ENCODE measurements at regions not wholly inside any gene's neighbourhood (a gene's known extent, or its start where the extent isn't known, plus 50 kb on each side); places are given as distances from the start of the nearest gene placed in this dataset.

- TF ChIP-seq EZH2 (IDR thresholded peaks at IDR 0.05; ENCODE audit: borderline replicate concordance, low read length): no peak
- no peak for TF ChIP-seq CTCF (IDR thresholded peaks at IDR 0.05; ENCODE audit: low read length)
- H3K9me3 ChIP-seq (ENCODE audit: low read length): no peaks in the 10 kb centered on the region
- no peak overlapping the region for H3K27ac ChIP-seq (ENCODE audit: low read depth, low read length, poor library complexity, severe bottlenecking)
- H3K27me3 ChIP-seq (ENCODE audit: insufficient read depth, low read length): no peaks in the 10 kb centered on the region
- H3K4me3 ChIP-seq (ENCODE audit: low read depth, low read length, poor library complexity, severe bottlenecking): no peak overlapping the region
- H3K79me2 ChIP-seq (ENCODE audit: insufficient read depth, low read length): no peaks in the 10 kb centered on the region
- no peaks in the 10 kb centered on the region for H3K4me1 ChIP-seq (ENCODE audit: insufficient read depth, low read length, severe bottlenecking)
- no peak overlapping the region for H2AFZ ChIP-seq (ENCODE audit: low read length)
- H3K4me2 ChIP-seq (ENCODE audit: low read length): no peak overlapping the region
- H3K9ac ChIP-seq (ENCODE audit: low read length): no peak overlapping the region
- H3K36me3 ChIP-seq (ENCODE audit: insufficient read depth, low read length): no peaks in the 10 kb centered on the region
- H3K9me2 ChIP-seq (ENCODE audit: low read depth, low read length): no peaks in the 10 kb centered on the region
- no peaks in the 10 kb centered on the region for H3F3A ChIP-seq (ENCODE audit: insufficient read depth, low read length)
- no peaks in the 10 kb centered on the region for H4K20me1 ChIP-seq (ENCODE audit: insufficient read depth, low read length)
Measured at GRCh38 chr2:58686776-58687175, 445.7 kb upstream of the FANCL start.

- H3K27me3 ChIP-seq (ENCODE audit: insufficient read depth, low read length): no peaks in the 10 kb centered on the region
- no peak overlapping the region for H2AFZ ChIP-seq (ENCODE audit: low read length)
- no peaks in the 10 kb centered on the region for H3K36me3 ChIP-seq (ENCODE audit: insufficient read depth, low read length)
- H3K9ac ChIP-seq (ENCODE audit: low read length): no peak overlapping the region
- no peaks in the 10 kb centered on the region for H3K79me2 ChIP-seq (ENCODE audit: insufficient read depth, low read length)
- H3K4me3 ChIP-seq (ENCODE audit: low read depth, low read length, poor library complexity, severe bottlenecking): no peak overlapping the region
- no peaks in the 10 kb centered on the region for H3F3A ChIP-seq (ENCODE audit: insufficient read depth, low read length)
- H4K20me1 ChIP-seq (ENCODE audit: insufficient read depth, low read length): no peaks in the 10 kb centered on the region
- H3K4me1 ChIP-seq (ENCODE audit: insufficient read depth, low read length, severe bottlenecking): no peaks in the 10 kb centered on the region
- H3K4me2 ChIP-seq (ENCODE audit: low read length): no peak overlapping the region
- no peaks in the 10 kb centered on the region for H3K9me3 ChIP-seq (ENCODE audit: low read length)
- no peak overlapping the region for H3K27ac ChIP-seq (ENCODE audit: low read depth, low read length, poor library complexity, severe bottlenecking)
- H3K9me2 ChIP-seq (ENCODE audit: low read depth, low read length): no peaks in the 10 kb centered on the region
- TF ChIP-seq CTCF (IDR thresholded peaks at IDR 0.05; ENCODE audit: low read length) (no peak), EZH2 (IDR thresholded peaks at IDR 0.05; ENCODE audit: borderline replicate concordance, low read length) (no peak)
Measured at GRCh38 chr2:58680755-58681310, 439.7 kb upstream of the FANCL start.

GRCh38 chr2:58677748-58678147, 436.6 kb upstream of the FANCL start:
- Histone ChIP-seq H3K36me3 (ENCODE audit: insufficient read depth, low read length) (no peaks in the 10 kb centered on the region), H3K4me3 (ENCODE audit: low read depth, low read length, poor library complexity, severe bottlenecking) (no peak overlapping the region), H3K4me2 (ENCODE audit: low read length) (no peak overlapping the region), H3F3A (ENCODE audit: insufficient read depth, low read length) (no peaks in the 10 kb centered on the region), H3K4me1 (ENCODE audit: insufficient read depth, low read length, severe bottlenecking) (no peaks in the 10 kb centered on the region), H2AFZ (ENCODE audit: low read length) (no peak overlapping the region), H3K27me3 (ENCODE audit: insufficient read depth, low read length) (no peaks in the 10 kb centered on the region), H3K27ac (ENCODE audit: low read depth, low read length, poor library complexity, severe bottlenecking) (no peak overlapping the region), H4K20me1 (ENCODE audit: insufficient read depth, low read length) (no peaks in the 10 kb centered on the region), H3K9ac (ENCODE audit: low read length) (no peak overlapping the region), H3K9me2 (ENCODE audit: low read depth, low read length) (no peaks in the 10 kb centered on the region), H3K9me3 (ENCODE audit: low read length) (no peaks in the 10 kb centered on the region), H3K79me2 (ENCODE audit: insufficient read depth, low read length) (no peaks in the 10 kb centered on the region)
- TF ChIP-seq EZH2 (IDR thresholded peaks at IDR 0.05; ENCODE audit: borderline replicate concordance, low read length) (no peak), CTCF (IDR thresholded peaks at IDR 0.05; ENCODE audit: low read length) (no peak)

Data from OCI-LY1 (cell line).